Suprapubic skin (tissue), 4 donors: ENCODE measurements at regions not wholly inside any gene's neighbourhood (a gene's known extent, or its start where the extent isn't known, plus 50 kb on each side); places are given as distances from the start of the nearest gene placed in this dataset.

Source experiments
- DNase-seq, 2 donors: peaks; one replicate each; pipeline ENCODE4 v3.0.0-alpha.2; 2019; ENCODE audit warnings: low spot score in 2 of 2
- H3K27ac ChIP-seq: fragments of 200-600 bp; sonication (generic); one replicate; pipeline ENCODE4 v1.5.1; 2019
- H3K27me3 ChIP-seq: fragments of 200-600 bp; sonication (generic); one replicate; pipeline ENCODE4 v1.5.1; 2019
- H3K36me3 ChIP-seq: fragments of 200-600 bp; sonication (generic); one replicate; pipeline ENCODE4 v1.5.1; 2019
- H3K4me1 ChIP-seq: fragments of 200-600 bp; sonication (generic); one replicate; pipeline ENCODE4 v1.5.1; 2019
- H3K4me3 ChIP-seq: fragments of 200-600 bp; sonication (generic); one replicate; pipeline ENCODE4 v1.5.1; 2019; ENCODE audit warnings: mild to moderate bottlenecking
- H3K9me3 ChIP-seq: fragments of 200-600 bp; sonication (generic); one replicate; pipeline ENCODE4 v1.5.1; 2019
- EP300 ChIP-seq: sonication (generic); formaldehyde crosslinking; IDR thresholded peaks from one replicate; pipeline ENCODE4 v1.6.1; 2017; ENCODE audit warnings: antibody characterized with exemption
- POLR2A ChIP-seq, 2 donors: fragments of 450-650 bp; IDR thresholded peaks; one replicate each; pipeline ENCODE4 v1.6.1; 2017; ENCODE audit warnings: antibody characterized with exemption in 2 of 2, mild to moderate bottlenecking in 2 of 2, moderate library complexity in 2 of 2
- POLR2AphosphoS5 ChIP-seq, 3 donors: sonication (generic); formaldehyde crosslinking; IDR thresholded peaks; one replicate each; pipeline ENCODE4 v1.6.1; 2017; ENCODE audit warnings: antibody characterized with exemption in 3 of 3
- WGBS: methylation state at CpG from one replicate; pipeline ENCODE4 v1.1.5; 2018; 5-methylcytosine and 5-hydroxymethylcytosine counted together
- TF ChIP-seq, protein P1 (sequence below), 2 donors: fragments of 200-600 bp in 1 of 2; fragments of 450-650 bp in 1 of 2; sonication (generic) in 1 of 2; IDR thresholded peaks; one replicate each; pipeline ENCODE4 v1.5.1; 2016 to 2019; ENCODE audit warnings: antibody characterized with exemption in 2 of 2, mild to moderate bottlenecking in 1 of 2, moderate library complexity in 1 of 2

DNA sequence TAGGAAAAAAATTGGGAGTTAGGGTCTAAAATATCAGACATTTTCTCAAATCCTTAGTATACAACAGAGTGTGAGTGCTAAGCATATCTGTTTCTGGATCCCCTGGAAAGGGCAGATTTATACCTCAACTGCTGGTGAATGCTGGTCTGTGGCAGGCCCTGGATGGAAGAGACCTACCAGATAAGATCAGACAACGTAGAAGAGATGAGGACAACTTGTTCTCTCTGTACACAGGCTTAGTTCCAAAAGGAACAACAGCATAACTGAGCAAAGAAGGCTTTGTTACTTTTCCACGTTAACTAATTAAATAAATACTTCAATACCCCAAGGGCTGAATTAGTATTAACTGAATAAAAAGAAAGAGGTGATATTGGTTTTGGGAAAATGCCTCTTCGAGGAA lies 1277.3 kb downstream of the SLITRK5 start:
- WGBS, result 38% methylated on average over 3 of the region's 3 CpGs
- TF ChIP-seq POLR2AphosphoS5 (IDR thresholded peaks at IDR 0.05), result no peak
- TF ChIP-seq, protein P1, sequence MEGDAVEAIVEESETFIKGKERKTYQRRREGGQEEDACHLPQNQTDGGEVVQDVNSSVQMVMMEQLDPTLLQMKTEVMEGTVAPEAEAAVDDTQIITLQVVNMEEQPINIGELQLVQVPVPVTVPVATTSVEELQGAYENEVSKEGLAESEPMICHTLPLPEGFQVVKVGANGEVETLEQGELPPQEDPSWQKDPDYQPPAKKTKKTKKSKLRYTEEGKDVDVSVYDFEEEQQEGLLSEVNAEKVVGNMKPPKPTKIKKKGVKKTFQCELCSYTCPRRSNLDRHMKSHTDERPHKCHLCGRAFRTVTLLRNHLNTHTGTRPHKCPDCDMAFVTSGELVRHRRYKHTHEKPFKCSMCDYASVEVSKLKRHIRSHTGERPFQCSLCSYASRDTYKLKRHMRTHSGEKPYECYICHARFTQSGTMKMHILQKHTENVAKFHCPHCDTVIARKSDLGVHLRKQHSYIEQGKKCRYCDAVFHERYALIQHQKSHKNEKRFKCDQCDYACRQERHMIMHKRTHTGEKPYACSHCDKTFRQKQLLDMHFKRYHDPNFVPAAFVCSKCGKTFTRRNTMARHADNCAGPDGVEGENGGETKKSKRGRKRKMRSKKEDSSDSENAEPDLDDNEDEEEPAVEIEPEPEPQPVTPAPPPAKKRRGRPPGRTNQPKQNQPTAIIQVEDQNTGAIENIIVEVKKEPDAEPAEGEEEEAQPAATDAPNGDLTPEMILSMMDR (IDR thresholded peaks at IDR 0.05), result no peak
- no peak for TF ChIP-seq POLR2A (IDR thresholded peaks at IDR 0.05)
- TF ChIP-seq EP300, result no peak

DNA sequence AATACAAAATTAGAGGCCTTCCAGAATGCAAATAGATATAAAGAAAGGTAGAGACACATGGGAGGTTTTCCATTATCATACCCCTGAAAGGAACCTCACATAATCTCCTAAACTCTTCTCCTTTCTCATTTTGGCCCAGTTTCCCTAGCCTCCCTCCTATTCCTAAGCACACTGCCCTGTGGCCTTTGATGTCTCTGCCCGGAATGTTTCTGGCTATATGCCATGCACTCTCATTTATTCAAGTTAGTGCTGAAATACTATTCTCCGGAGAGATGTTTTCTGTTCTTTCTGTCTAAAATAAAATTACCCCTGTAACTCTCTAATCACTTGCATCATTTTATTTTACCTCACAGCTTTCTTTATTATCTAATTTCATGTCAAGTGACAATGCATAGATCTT lies 1287.7 kb downstream of the SLITRK5 start:
- Histone ChIP-seq H3K9me3 (no peaks in the 10 kb centered on the region), H3K36me3 (no peaks in the 10 kb centered on the region), H3K27ac (no peak overlapping the region), H3K4me3 (no peak overlapping the region), H3K27me3 (no peaks in the 10 kb centered on the region), H3K4me1 (no peaks in the 10 kb centered on the region)
- TF ChIP-seq, protein P1 (IDR thresholded peaks at IDR 0.05), result no peak
- TF ChIP-seq POLR2A (IDR thresholded peaks at IDR 0.05), result no peak
- no peak for TF ChIP-seq EP300
- no peak for TF ChIP-seq POLR2AphosphoS5 (IDR thresholded peaks at IDR 0.05)
- no peak for DNase-seq
- 27% methylated on average over 2 of the region's 2 CpGs for WGBS

More for the DNA sequence above, 1277.3 kb downstream of the SLITRK5 start:
- Histone ChIP-seq H3K4me1 (no peaks in the 10 kb centered on the region), H3K9me3 (no peaks in the 10 kb centered on the region), H3K4me3 (no peak overlapping the region), H3K36me3 (no peaks in the 10 kb centered on the region), H3K27me3 (no peaks in the 10 kb centered on the region), H3K27ac (no peak overlapping the region)
- DNase-seq, result no peak

- 74% methylated on average over 4 of the region's 4 CpGs for WGBS
- Histone ChIP-seq H3K4me1 (no peaks in the 10 kb centered on the region), H3K27me3 (no peaks in the 10 kb centered on the region), H3K4me3 (no peak overlapping the region), H3K36me3 (no peaks in the 10 kb centered on the region), H3K9me3 (no peaks in the 10 kb centered on the region), H3K27ac (no peak overlapping the region)
- TF ChIP-seq EP300, result no peak
- TF ChIP-seq POLR2AphosphoS5 (IDR thresholded peaks at IDR 0.05), result no peak
- TF ChIP-seq, protein P1 (IDR thresholded peaks at IDR 0.05), result no peak
- TF ChIP-seq POLR2A (IDR thresholded peaks at IDR 0.05), result no peak
- DNase-seq, result no peak
Observed at GRCh38 chr13:88976466-88976865, 1305.3 kb downstream of the SLITRK5 start.

GRCh38 chr13:88978607-88979006 lies 1307.4 kb downstream of the SLITRK5 start:
- Histone ChIP-seq H3K36me3 (no peaks in the 10 kb centered on the region), H3K4me1 (no peaks in the 10 kb centered on the region), H3K27ac (no peak overlapping the region), H3K9me3 (no peaks in the 10 kb centered on the region), H3K4me3 (no peak overlapping the region), H3K27me3 (no peaks in the 10 kb centered on the region)
- 85% methylated on average over 2 of the region's 2 CpGs for WGBS
- DNase-seq, result no peak
- TF ChIP-seq POLR2A (IDR thresholded peaks at IDR 0.05), result no peak
- no peak for TF ChIP-seq EP300
- TF ChIP-seq POLR2AphosphoS5 (IDR thresholded peaks at IDR 0.05), result no peak
- TF ChIP-seq, protein P1 (IDR thresholded peaks at IDR 0.05), result no peak

GRCh38 chr13:88979465-88980175 lies 1308.4 kb downstream of the SLITRK5 start:
- Histone ChIP-seq H3K27ac (no peak overlapping the region), H3K4me1 (no peaks in the 10 kb centered on the region), H3K36me3 (no peaks in the 10 kb centered on the region), H3K9me3 (no peaks in the 10 kb centered on the region), H3K4me3 (no peak overlapping the region), H3K27me3 (no peaks in the 10 kb centered on the region)
- no peak for DNase-seq
- WGBS, result 23% methylated on average over 7 of the region's 7 CpGs
- TF ChIP-seq POLR2A (IDR thresholded peaks at IDR 0.05) (no peak), EP300 (no peak), POLR2AphosphoS5 (IDR thresholded peaks at IDR 0.05) (no peak)
- TF ChIP-seq, protein P1 (IDR thresholded peaks at IDR 0.05), result no peak
